GM21390 (cell line): ENCODE measurements at regions not wholly inside any gene's neighbourhood (a gene's known extent, or its start where the extent isn't known, plus 50 kb on each side); places are given as distances from the start of the nearest gene placed in this dataset.

Experiments used
- ATAC-seq: cut with Tn5 transposase; IDR thresholded peaks from one replicate; pipeline ENCODE4 v1.9.1; 2021; ENCODE audit not compliant: unreplicated experiment

- ATAC-seq = no peak
Observed at GRCh38 chr16:82361885-82362284, 191.9 kb upstream of the MPHOSPH6 start.

GRCh38 chr16:82360024-82360783 is 190.2 kb upstream of the MPHOSPH6 start:
- no peak for ATAC-seq

- ATAC-seq = no peak
Observed at GRCh38 chr16:82358606-82359221, 188.7 kb upstream of the MPHOSPH6 start.

GRCh38 chr16:82358161-82358560 is 188.1 kb upstream of the MPHOSPH6 start:
- ATAC-seq = no peak

GRCh38 chr16:82357237-82357636 is 187.2 kb upstream of the MPHOSPH6 start:
- no peak for ATAC-seq

GRCh38 chr16:82350560-82350959 is 180.5 kb upstream of the MPHOSPH6 start:
- no peak for ATAC-seq

- no peak for ATAC-seq
Observed at GRCh38 chr16:82345318-82345717, 175.3 kb upstream of the MPHOSPH6 start.

GRCh38 chr16:82344157-82344556 is 174.1 kb upstream of the MPHOSPH6 start:
- no peak for ATAC-seq

GRCh38 chr16:82341146-82341669 is 171.2 kb upstream of the MPHOSPH6 start:
- no peak for ATAC-seq

GRCh38 chr16:82340531-82340930 is 170.5 kb upstream of the MPHOSPH6 start:
- no peak for ATAC-seq

- no peak for ATAC-seq
Observed at GRCh38 chr16:82337355-82337754, 167.3 kb upstream of the MPHOSPH6 start.

- no peak for ATAC-seq
Observed at GRCh38 chr16:82331974-82332750, 162.1 kb upstream of the MPHOSPH6 start.

- no peak for ATAC-seq
Observed at GRCh38 chr16:82331397-82331796, 161.4 kb upstream of the MPHOSPH6 start.

- ATAC-seq = no peak
Observed at GRCh38 chr16:82329504-82330192, 159.6 kb upstream of the MPHOSPH6 start.

GRCh38 chr16:82328881-82329469 is 159.0 kb upstream of the MPHOSPH6 start:
- no peak for ATAC-seq

- no peak for ATAC-seq
Observed at GRCh38 chr16:82323171-82323570, 153.1 kb upstream of the MPHOSPH6 start.

- ATAC-seq = no peak
Observed at GRCh38 chr16:82322177-82322576, 152.2 kb upstream of the MPHOSPH6 start.

GRCh38 chr16:82319038-82319437 is 149.0 kb upstream of the MPHOSPH6 start:
- ATAC-seq = no peak

GRCh38 chr16:82317411-82318167 is 147.6 kb upstream of the MPHOSPH6 start:
- no peak for ATAC-seq

GRCh38 chr16:82313754-82314153 is 143.7 kb upstream of the MPHOSPH6 start:
- no peak for ATAC-seq
